H1 (cell line): ENCODE measurements at regions not wholly inside any gene's neighbourhood (a gene's known extent, or its start where the extent isn't known, plus 50 kb on each side); places are given as distances from the start of the nearest gene placed in this dataset.

ENCODE experiments used
- CTCF ChIA-PET: fragments of 300-600 bp; sonication (Branson Sonifier 250); formaldehyde crosslinking; loops from one replicate; lab custom pipeline; 2021; ENCODE audit not compliant: partially characterized antibody; lab: Charles Lee
- POLR2A ChIA-PET: fragments of 300-600 bp; sonication (Branson Sonifier 250); formaldehyde crosslinking; loops from one replicate; lab custom pipeline; 2021; ENCODE audit warnings: inconsistent platforms; ENCODE audit not compliant: partially characterized antibody; lab: Charles Lee
- DNase-seq, 2 experiments: peaks; one replicate each; pipeline versions ENCODE4 v3.0.0 to v3.0.0-alpha.2; 2010 to 2022; ENCODE audit warnings: low spot score in 2 of 2, low read depth in 1 of 2, mixed read lengths in 1 of 2
- FAIRE-seq: peaks from 2 replicates; lab custom pipeline; 2011; peaks lifted over from hg19 to GRCh38; lab: Jason Lieb, UNC
- H2AFZ ChIP-seq: 2 replicates; pipeline ENCODE4 v1.8.1; 2012; ENCODE audit warnings: low read length, inconsistent platforms
- H2AK5ac ChIP-seq: 2 replicates; pipeline ENCODE4 v1.6.1; 2013; ENCODE audit warnings: low read depth, low read length
- H2BK120ac ChIP-seq: replicated peaks from 2 replicates; pipeline ENCODE3; 2013; ENCODE audit warnings: low read depth, low read length, inconsistent platforms
- H2BK12ac ChIP-seq: 2 replicates; pipeline ENCODE4 v1.6.1; 2013; ENCODE audit warnings: low read depth, low read length
- H2BK15ac ChIP-seq: 2 replicates; pipeline ENCODE4 v1.6.1; 2013; ENCODE audit warnings: low read length
- H2BK20ac ChIP-seq: 2 replicates; pipeline ENCODE4 v1.6.1; 2013; ENCODE audit warnings: low read length
- H2BK5ac ChIP-seq: 2 replicates; pipeline ENCODE4 v1.6.1; 2013; ENCODE audit warnings: low read depth, low read length
- H3K14ac ChIP-seq: 2 replicates; pipeline ENCODE4 v1.6.1; 2013; ENCODE audit warnings: inconsistent platforms; ENCODE audit not compliant: insufficient read length
- H3K18ac ChIP-seq: 2 replicates; pipeline ENCODE4 v1.6.1; 2013; ENCODE audit warnings: low read length; ENCODE audit errors: extremely low read depth
- H3K23ac ChIP-seq: 2 replicates; pipeline ENCODE4 v1.6.1; 2013; ENCODE audit warnings: inconsistent platforms; ENCODE audit not compliant: insufficient read length
- H3K23me2 ChIP-seq: 2 replicates; pipeline ENCODE4 v1.6.1; 2013; ENCODE audit warnings: low read depth, low read length
- H3K27ac ChIP-seq: 2 replicates; pipeline ENCODE4 v1.6.1; 2011; ENCODE audit warnings: low read depth, low read length, inconsistent platforms
- H3K27me3 ChIP-seq, 4 experiments: replicated peaks in 1 of 4; 1 replicate in 1 of 4; 2 replicates in 3 of 4; pipeline versions ENCODE4 v1.6.1 to v1.8.1; 2011 to 2013; ENCODE audit warnings: low read length in 3 of 4, mild to moderate bottlenecking in 3 of 4, inconsistent platforms in 2 of 4, mixed read lengths in 2 of 4, moderate library complexity in 1 of 4; ENCODE audit not compliant: control insufficient read depth in 3 of 4, insufficient read depth in 3 of 4; ENCODE audit errors: extremely low read depth in 1 of 4
- H3K36me3 ChIP-seq, 4 experiments: 2 replicates each; pipeline versions ENCODE4 v1.6.1 to v1.8.1; 2011 to 2013; ENCODE audit warnings: mild to moderate bottlenecking in 4 of 4, low read length in 3 of 4, moderate library complexity in 2 of 4, control low read depth in 1 of 4, inconsistent platforms in 1 of 4; ENCODE audit not compliant: insufficient read depth in 4 of 4, control insufficient read depth in 2 of 4
- H3K4ac ChIP-seq: replicated peaks from 2 replicates; pipeline ENCODE3; 2013; ENCODE audit warnings: low read length, low read depth, mixed read lengths, inconsistent platforms; ENCODE audit not compliant: insufficient read length
- H3K4me1 ChIP-seq, 4 experiments: replicated peaks in 1 of 4; 1 replicate in 1 of 4; 2 replicates in 3 of 4; pipeline versions ENCODE4 v1.6.1 to v1.8.1; 2011 to 2013; ENCODE audit warnings: low read length in 3 of 4, inconsistent platforms in 2 of 4, mixed read lengths in 1 of 4; ENCODE audit not compliant: insufficient read depth in 4 of 4, control insufficient read depth in 3 of 4
- H3K4me2 ChIP-seq, 2 experiments: 2 replicates each; pipeline versions ENCODE4 v1.6.1 to v1.8.1; 2011 to 2013; ENCODE audit warnings: low read depth in 2 of 2, low read length in 2 of 2, control low read depth in 1 of 2, inconsistent platforms in 1 of 2, mild to moderate bottlenecking in 1 of 2; ENCODE audit not compliant: insufficient read depth in 1 of 2
- H3K4me3 ChIP-seq, 4 experiments: fragments of 200-600, 300-600 bp in 1 of 4; sonication (generic), shearing (Covaris generic), sonication (Bioruptor Twin) in 1 of 4; 2 replicates each; pipeline versions ENCODE4 v1.5.1 to v1.8.1; 2011 to 2016; ENCODE audit warnings: low read length in 4 of 4, low read depth in 3 of 4, control low read depth in 2 of 4, inconsistent platforms in 2 of 4, mild to moderate bottlenecking in 2 of 4, mixed read lengths in 1 of 4, moderate library complexity in 1 of 4; ENCODE audit not compliant: insufficient read depth in 2 of 4; ENCODE audit errors: extremely low read depth in 1 of 4
- H3K56ac ChIP-seq: replicated peaks from 2 replicates; pipeline ENCODE3; 2013; ENCODE audit warnings: low read depth, mild to moderate bottlenecking, mixed read lengths, low read length, inconsistent platforms; ENCODE audit not compliant: insufficient read length
- H3K79me1 ChIP-seq: 2 replicates; pipeline ENCODE4 v1.6.1; 2013; ENCODE audit warnings: low read depth, low read length, control low read depth
- H3K79me2 ChIP-seq, 2 experiments: 2 replicates each; pipeline versions ENCODE4 v1.6.1 to v1.8.1; 2012 to 2013; ENCODE audit warnings: low read length in 2 of 2, mild to moderate bottlenecking in 2 of 2, inconsistent platforms in 1 of 2; ENCODE audit not compliant: insufficient read depth in 2 of 2, control insufficient read depth in 1 of 2
- H3K9ac ChIP-seq, 4 experiments: replicated peaks in 1 of 4; 1 replicate in 1 of 4; 2 replicates in 3 of 4; pipeline versions ENCODE4 v1.6.1 to v1.8.1; 2011 to 2013; ENCODE audit warnings: low read depth in 3 of 4, low read length in 3 of 4, control low read depth in 2 of 4, mild to moderate bottlenecking in 2 of 4, moderate library complexity in 2 of 4, inconsistent platforms in 1 of 4; ENCODE audit errors: extremely low read depth in 1 of 4
- H3K9me3 ChIP-seq, 2 experiments: 2 replicates each; pipeline versions ENCODE4 v1.6.1 to v1.8.1; 2012 to 2013; ENCODE audit warnings: mild to moderate bottlenecking in 2 of 2, moderate library complexity in 2 of 2, control low read depth in 1 of 2, inconsistent platforms in 1 of 2, low read depth in 1 of 2, low read length in 1 of 2, mixed read lengths in 1 of 2; ENCODE audit not compliant: insufficient read depth in 2 of 2
- H4K20me1 ChIP-seq, 2 experiments: replicated peaks in 1 of 2; 2 replicates each; pipeline versions ENCODE3 to v1.8.1; 2011 to 2013; ENCODE audit warnings: inconsistent platforms in 2 of 2, low read length in 2 of 2, mild to moderate bottlenecking in 1 of 2; ENCODE audit not compliant: insufficient read depth in 2 of 2, control insufficient read depth in 1 of 2
- H4K5ac ChIP-seq: 2 replicates; pipeline ENCODE4 v1.6.1; 2013; ENCODE audit warnings: low read length, low read depth, mixed read lengths, inconsistent platforms; ENCODE audit not compliant: insufficient read length
- H4K8ac ChIP-seq: 2 replicates; pipeline ENCODE4 v1.8.0; 2013; ENCODE audit warnings: mild to moderate bottlenecking, moderate library complexity, low read length, inconsistent platforms; ENCODE audit not compliant: insufficient read depth; ENCODE audit errors: extremely low read depth
- H4K91ac ChIP-seq: replicated peaks from 2 replicates; pipeline ENCODE3; 2013; ENCODE audit warnings: low read length, mixed read lengths, inconsistent platforms; ENCODE audit not compliant: insufficient read length
- BRCA1 ChIP-seq: IDR thresholded peaks from 2 replicates; pipeline ENCODE4 v1.6.1; 2012; ENCODE audit warnings: low read depth, low read length, improper control_type of control experiment
- EGR1 ChIP-seq: IDR thresholded peaks from 2 replicates; pipeline ENCODE4 v1.6.1; 2011; ENCODE audit warnings: low read depth, low read length, borderline replicate concordance
- HDAC2 ChIP-seq, 2 experiments: fragments of 300-600 bp in 1 of 2; sonication (generic) in 1 of 2; IDR thresholded peaks; 2 replicates each; pipeline ENCODE4 v1.6.1; 2011 to 2012; ENCODE audit warnings: low read depth in 2 of 2, low read length in 2 of 2, mild to moderate bottlenecking in 2 of 2, moderate library complexity in 2 of 2, borderline replicate concordance in 1 of 2, inconsistent platforms in 1 of 2
- HDAC6 ChIP-seq: IDR thresholded peaks from one replicate; pipeline ENCODE4 v1.7.1; 2012; ENCODE audit warnings: low read depth, mild to moderate bottlenecking, inconsistent platforms, low read length, moderate library complexity
- JUN ChIP-seq: IDR thresholded peaks from 2 replicates; pipeline ENCODE4 v1.6.1; 2011; ENCODE audit warnings: low read depth, mild to moderate bottlenecking, improper control_type of control experiment, low read length
- JUND ChIP-seq: IDR thresholded peaks from 2 replicates; pipeline ENCODE4 v1.6.1; 2011; ENCODE audit warnings: mild to moderate bottlenecking, improper control_type of control experiment, low read length
- POU5F1 ChIP-seq: IDR thresholded peaks from 2 replicates; pipeline ENCODE4 v1.6.1; 2011; ENCODE audit warnings: low read depth, mild to moderate bottlenecking, low read length, moderate library complexity
- RAD21 ChIP-seq, 2 experiments: IDR thresholded peaks in 1 of 2; conservative IDR thresholded peaks in 1 of 2; 2 replicates each; pipeline ENCODE4 v1.6.1; 2011; ENCODE audit warnings: low read depth in 2 of 2, low read length in 2 of 2, improper control_type of control experiment in 1 of 2, inconsistent platforms in 1 of 2, mild to moderate bottlenecking in 1 of 2, moderate library complexity in 1 of 2
- RNF2 ChIP-seq: fragments of 200-900, 300-1000 bp; sonication (generic); IDR thresholded peaks from 2 replicates; pipeline ENCODE4 v1.7.1; 2016; ENCODE audit warnings: borderline replicate concordance, low read depth, mild to moderate bottlenecking, antibody characterized with exemption, low read length; ENCODE audit not compliant: poor library complexity, severe bottlenecking; ENCODE audit errors: missing control alignments
- SAP30 ChIP-seq: fragments of 300-600 bp; sonication (generic); IDR thresholded peaks from 2 replicates; pipeline ENCODE4 v1.7.1; 2012; ENCODE audit warnings: low read length, moderate library complexity, mild to moderate bottlenecking, inconsistent platforms; ENCODE audit not compliant: insufficient read depth, insufficient replicate concordance
- ZNF274 ChIP-seq: IDR thresholded peaks from 2 replicates; pipeline ENCODE4 v1.7.0; 2012; ENCODE audit warnings: low read length, borderline replicate concordance; ENCODE audit errors: extremely low read depth
- WGBS, 2 experiments: shearing (Covaris generic) in 1 of 2; methylation state at CpG; one replicate each; pipeline versions ENCODE4 v1.1.6 to v1.1.7; 2013 to 2015; ENCODE audit warnings: low lambda C conversion rate in 2 of 2, mixed read lengths in 2 of 2, inconsistent platforms in 1 of 2, low coverage in 1 of 2, missing lambda C conversion rate in 1 of 2; ENCODE audit not compliant: insufficient replicate concordance in 2 of 2, insufficient coverage in 1 of 2, insufficient read length in 1 of 2; ENCODE audit errors: extremely low coverage in 1 of 2, missing lambda C conversion rate in 1 of 2; 5-methylcytosine and 5-hydroxymethylcytosine counted together
- TF ChIP-seq, protein P1 (sequence below): IDR thresholded peaks from 2 replicates; pipeline ENCODE4 v1.6.1; 2012; ENCODE audit warnings: low read length, inconsistent platforms

DNA sequence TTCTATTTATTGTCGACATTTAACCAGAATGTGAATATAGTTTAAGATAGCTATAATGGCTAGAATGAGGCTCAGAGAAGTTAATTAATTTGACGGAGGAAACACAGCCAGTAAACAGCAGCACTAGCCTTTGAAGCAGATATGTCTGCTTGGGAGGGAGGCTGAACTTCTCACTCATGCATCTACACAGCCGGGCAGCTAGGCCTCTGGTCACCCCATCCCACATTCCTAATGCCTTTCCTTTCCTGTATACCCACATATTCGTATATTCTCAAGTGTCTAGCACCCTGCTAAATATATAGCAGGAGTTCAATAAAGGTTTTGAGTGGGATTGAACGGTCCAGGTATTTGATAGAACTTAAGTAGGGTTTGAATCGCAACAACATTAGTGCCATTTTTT, 230.4 kb upstream of the PDE10A start:
- no peak overlapping the region for H2AFZ ChIP-seq
- no peak overlapping the region for H3K14ac ChIP-seq
- H2BK5ac ChIP-seq = no peak overlapping the region
- H3K79me2 ChIP-seq = no peaks in the 10 kb centered on the region
- H3K18ac ChIP-seq = no peak overlapping the region
- H3K36me3 ChIP-seq = no peaks in the 10 kb centered on the region
- H2AK5ac ChIP-seq = no peak overlapping the region
- no peak overlapping the region for H4K5ac ChIP-seq
- H4K20me1 ChIP-seq = no peaks in the 10 kb centered on the region
- no peak overlapping the region for H2BK120ac ChIP-seq
- no peak overlapping the region for H3K27ac ChIP-seq
- ChIA-PET POLR2A (no interaction called here), CTCF (interaction anchor here (0.7 to 10.9 kb wide), 5 partner anchors 70 to 212 kb away, joined by 3 to 111 read pairs (median 5); no protein-coding TSS in a partner anchor)
- peaks cover 0 to 6% (median 0%) of the 10 kb centered on the region in 4 experiments; a peak in 1 of 7 replicates for H3K4me1 ChIP-seq
- H3K79me1 ChIP-seq = no peaks in the 10 kb centered on the region
- no peak overlapping the region for H4K8ac ChIP-seq
- H3K4me3 ChIP-seq = no peak overlapping the region
- H4K91ac ChIP-seq = no peak overlapping the region
- no peak overlapping the region for H3K23ac ChIP-seq
- H2BK20ac ChIP-seq = no peak overlapping the region
- H3K56ac ChIP-seq = no peak overlapping the region
- no peak overlapping the region for H3K4me2 ChIP-seq
- no peak overlapping the region for H2BK15ac ChIP-seq
- H3K23me2 ChIP-seq = no peaks in the 10 kb centered on the region; the same call in 1 of the 2 replicates
- H3K9ac ChIP-seq = no peak overlapping the region
- DNase-seq (no peak), FAIRE-seq (no peak)
- H3K9me3 ChIP-seq = no peaks in the 10 kb centered on the region
- H3K4ac ChIP-seq = no peak overlapping the region
- no peak overlapping the region for H2BK12ac ChIP-seq
- WGBS, 2 experiments = 71% methylated on average over 6 of the region's 6 CpGs; no CpG with 5 or more reads in 1 of the 2 experiments
- no peaks in the 10 kb centered on the region for H3K27me3 ChIP-seq
- no peak for TF ChIP-seq ZNF274
- TF ChIP-seq RNF2 = no peak
- TF ChIP-seq, protein P1, sequence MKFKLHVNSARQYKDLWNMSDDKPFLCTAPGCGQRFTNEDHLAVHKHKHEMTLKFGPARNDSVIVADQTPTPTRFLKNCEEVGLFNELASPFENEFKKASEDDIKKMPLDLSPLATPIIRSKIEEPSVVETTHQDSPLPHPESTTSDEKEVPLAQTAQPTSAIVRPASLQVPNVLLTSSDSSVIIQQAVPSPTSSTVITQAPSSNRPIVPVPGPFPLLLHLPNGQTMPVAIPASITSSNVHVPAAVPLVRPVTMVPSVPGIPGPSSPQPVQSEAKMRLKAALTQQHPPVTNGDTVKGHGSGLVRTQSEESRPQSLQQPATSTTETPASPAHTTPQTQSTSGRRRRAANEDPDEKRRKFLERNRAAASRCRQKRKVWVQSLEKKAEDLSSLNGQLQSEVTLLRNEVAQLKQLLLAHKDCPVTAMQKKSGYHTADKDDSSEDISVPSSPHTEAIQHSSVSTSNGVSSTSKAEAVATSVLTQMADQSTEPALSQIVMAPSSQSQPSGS = no peak
- TF ChIP-seq POU5F1 = no peak
- no peak for TF ChIP-seq HDAC6
- TF ChIP-seq SAP30 = no peak
- TF ChIP-seq HDAC2 (IDR thresholded peaks at IDR 0.05; ENCODE audit: borderline replicate concordance in 1 of 2, low read depth in 2 of 2, low read length in 2 of 2) = no peak
- no peak for TF ChIP-seq BRCA1
- TF ChIP-seq JUND = no peak
- no peak for TF ChIP-seq RAD21 (IDR thresholded peaks at IDR 0.05 in 1 of 2, conservative IDR thresholded peaks at IDR 0.05 in 1 of 2; ENCODE audit: low read depth in 2 of 2, low read length in 2 of 2)
- no peak for TF ChIP-seq EGR1
- TF ChIP-seq JUN = no peak
